ENCODE measurements at regions not wholly inside any gene's neighbourhood (a gene's known extent, or its start where the extent isn't known, plus 50 kb on each side); places are given as distances from the start of the nearest gene placed in this dataset.

DNA sequence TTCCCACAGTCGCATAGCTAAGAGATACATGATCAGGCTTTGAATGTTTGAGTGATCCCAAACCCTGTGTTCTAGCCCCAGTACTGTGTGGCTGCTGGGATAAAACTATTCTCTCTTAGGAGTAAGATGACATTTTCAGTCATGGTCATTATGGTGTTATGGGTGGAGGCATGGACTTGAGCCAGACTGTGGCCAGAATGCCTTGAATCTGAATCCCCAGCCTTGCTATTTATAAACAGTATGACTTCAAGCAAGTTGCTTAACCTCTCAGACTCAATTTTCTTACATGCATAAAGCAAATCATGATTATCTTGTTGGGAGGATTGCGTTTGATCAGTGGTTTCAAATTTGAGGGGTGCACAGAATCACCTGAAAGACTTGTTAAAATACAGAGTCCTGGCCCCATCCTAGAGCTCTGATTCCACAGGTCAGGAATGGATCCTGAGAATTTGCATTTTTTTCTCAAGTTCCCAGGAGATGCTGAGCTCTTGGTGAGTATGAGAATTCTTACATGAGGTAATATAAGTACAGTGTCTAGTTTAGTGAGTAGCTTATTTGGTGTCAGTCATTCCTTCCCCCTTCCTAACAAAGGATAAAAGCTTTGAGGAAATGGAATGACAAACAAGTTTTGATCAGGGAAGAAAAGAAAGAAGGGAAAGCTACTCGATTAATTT, 571.7 kb downstream of the METTL15 start:
- TF ChIP-seq, protein P1, sequence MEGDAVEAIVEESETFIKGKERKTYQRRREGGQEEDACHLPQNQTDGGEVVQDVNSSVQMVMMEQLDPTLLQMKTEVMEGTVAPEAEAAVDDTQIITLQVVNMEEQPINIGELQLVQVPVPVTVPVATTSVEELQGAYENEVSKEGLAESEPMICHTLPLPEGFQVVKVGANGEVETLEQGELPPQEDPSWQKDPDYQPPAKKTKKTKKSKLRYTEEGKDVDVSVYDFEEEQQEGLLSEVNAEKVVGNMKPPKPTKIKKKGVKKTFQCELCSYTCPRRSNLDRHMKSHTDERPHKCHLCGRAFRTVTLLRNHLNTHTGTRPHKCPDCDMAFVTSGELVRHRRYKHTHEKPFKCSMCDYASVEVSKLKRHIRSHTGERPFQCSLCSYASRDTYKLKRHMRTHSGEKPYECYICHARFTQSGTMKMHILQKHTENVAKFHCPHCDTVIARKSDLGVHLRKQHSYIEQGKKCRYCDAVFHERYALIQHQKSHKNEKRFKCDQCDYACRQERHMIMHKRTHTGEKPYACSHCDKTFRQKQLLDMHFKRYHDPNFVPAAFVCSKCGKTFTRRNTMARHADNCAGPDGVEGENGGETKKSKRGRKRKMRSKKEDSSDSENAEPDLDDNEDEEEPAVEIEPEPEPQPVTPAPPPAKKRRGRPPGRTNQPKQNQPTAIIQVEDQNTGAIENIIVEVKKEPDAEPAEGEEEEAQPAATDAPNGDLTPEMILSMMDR (IDR thresholded peaks at IDR 0.05; ENCODE audit: low read depth, low read length), result no peak

DNA sequence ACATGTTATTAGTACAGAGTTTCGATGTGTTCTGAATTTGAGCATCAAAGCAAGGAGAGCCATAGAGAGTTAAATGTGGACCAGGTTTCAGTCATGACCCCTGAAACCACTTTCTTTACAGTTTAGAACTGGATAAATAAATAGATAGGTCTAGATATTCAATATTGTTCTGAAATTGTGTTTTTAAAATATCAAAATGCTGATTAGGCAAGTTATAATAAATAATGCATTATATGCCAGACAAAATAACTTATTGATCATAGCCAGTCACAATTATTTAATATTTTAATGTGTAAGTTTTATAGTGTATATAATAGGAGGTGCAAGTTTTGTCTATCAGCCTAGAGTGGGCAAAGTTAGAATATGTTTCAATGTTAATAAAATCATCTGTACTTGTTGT, 569.5 kb downstream of the METTL15 start:
- TF ChIP-seq, protein P1 (IDR thresholded peaks at IDR 0.05; ENCODE audit: low read depth, low read length), result no peak
- H3K9me3 ChIP-seq (ENCODE audit: severe bottlenecking), result no peaks in the 10 kb centered on the region
- no peaks in the 10 kb centered on the region for H3K27me3 ChIP-seq (ENCODE audit: insufficient read depth, low read depth, severe bottlenecking)
- no peak for DNase-seq
- H3K36me3 ChIP-seq, result no peaks in the 10 kb centered on the region
- no peak overlapping the region for H3K4me3 ChIP-seq (ENCODE audit: low read depth, low read length)
- no peak overlapping the region for H3K27ac ChIP-seq

More for the DNA sequence above, 571.7 kb downstream of the METTL15 start:
- DNase-seq, result no peak
- Histone ChIP-seq H3K27me3 (ENCODE audit: insufficient read depth, low read depth, severe bottlenecking) (no peaks in the 10 kb centered on the region), H3K36me3 (no peaks in the 10 kb centered on the region), H3K4me3 (ENCODE audit: low read depth, low read length) (no peak overlapping the region), H3K27ac (no peak overlapping the region), H3K9me3 (ENCODE audit: severe bottlenecking) (no peaks in the 10 kb centered on the region)

DNA sequence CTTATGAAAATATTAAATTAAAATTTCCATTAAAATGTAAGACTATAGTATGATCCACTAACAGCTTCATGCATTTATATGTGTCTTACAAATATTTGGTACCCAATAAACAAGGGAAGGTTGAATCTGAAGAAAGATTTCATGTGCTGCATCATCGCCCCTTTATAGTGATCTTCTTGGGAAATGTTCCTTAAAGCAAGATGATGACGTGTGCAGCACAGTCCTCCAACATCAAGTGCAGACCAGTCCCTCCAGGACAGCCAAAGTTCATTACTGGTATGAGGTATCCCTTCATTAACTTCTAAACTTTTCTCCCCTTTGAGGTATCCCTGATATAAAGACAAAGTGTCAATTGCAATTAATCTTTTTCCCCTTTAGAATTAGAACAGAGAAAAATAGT, 567.0 kb downstream of the METTL15 start:
- Histone ChIP-seq H3K36me3 (no peaks in the 10 kb centered on the region), H3K27ac (no peak overlapping the region), H3K27me3 (ENCODE audit: insufficient read depth, low read depth, severe bottlenecking) (no peaks in the 10 kb centered on the region), H3K4me3 (ENCODE audit: low read depth, low read length) (no peak overlapping the region), H3K9me3 (ENCODE audit: severe bottlenecking) (no peaks in the 10 kb centered on the region)
- TF ChIP-seq, protein P1 (IDR thresholded peaks at IDR 0.05; ENCODE audit: low read depth, low read length), result no peak
- DNase-seq, result no peak

DNA sequence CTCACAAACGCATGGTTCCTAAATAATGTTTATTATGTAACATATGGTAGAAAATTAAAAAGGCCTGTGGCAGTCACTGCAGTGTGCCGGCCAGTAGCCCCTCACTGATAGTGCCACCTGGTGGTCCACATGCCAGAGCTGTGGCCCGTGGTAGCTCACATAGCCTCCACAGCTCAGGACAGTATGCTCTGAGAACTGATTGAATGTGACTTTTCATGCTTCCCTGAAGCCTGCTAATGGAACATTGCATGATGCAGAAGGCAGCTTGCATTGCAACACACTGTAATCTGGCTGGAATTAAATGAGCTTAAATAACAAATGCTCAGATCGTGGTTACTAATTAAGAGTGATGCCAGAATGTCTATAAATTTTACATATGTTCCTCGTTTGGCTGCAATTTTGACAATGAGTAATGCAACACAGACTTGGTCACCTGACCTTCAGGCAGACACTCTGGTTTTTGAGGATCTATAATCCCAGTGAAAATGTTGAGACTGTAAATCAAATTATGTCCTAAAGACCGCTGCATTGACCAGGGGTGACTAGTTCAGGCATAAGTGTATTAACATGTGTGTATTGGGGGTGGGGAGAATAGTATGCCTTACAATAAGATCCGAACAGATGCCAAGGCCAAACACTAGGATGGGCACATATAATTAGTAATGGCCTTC, 566.4 kb downstream of the METTL15 start:
- Histone ChIP-seq H3K27me3 (ENCODE audit: insufficient read depth, low read depth, severe bottlenecking) (no peaks in the 10 kb centered on the region), H3K27ac (no peak overlapping the region), H3K9me3 (ENCODE audit: severe bottlenecking) (no peaks in the 10 kb centered on the region), H3K4me3 (ENCODE audit: low read depth, low read length) (no peak overlapping the region), H3K36me3 (no peaks in the 10 kb centered on the region)
- peak; percentile 46 for DNase-seq
- TF ChIP-seq, protein P1 (IDR thresholded peaks at IDR 0.05; ENCODE audit: low read depth, low read length), result peak; percentile 58

DNA sequence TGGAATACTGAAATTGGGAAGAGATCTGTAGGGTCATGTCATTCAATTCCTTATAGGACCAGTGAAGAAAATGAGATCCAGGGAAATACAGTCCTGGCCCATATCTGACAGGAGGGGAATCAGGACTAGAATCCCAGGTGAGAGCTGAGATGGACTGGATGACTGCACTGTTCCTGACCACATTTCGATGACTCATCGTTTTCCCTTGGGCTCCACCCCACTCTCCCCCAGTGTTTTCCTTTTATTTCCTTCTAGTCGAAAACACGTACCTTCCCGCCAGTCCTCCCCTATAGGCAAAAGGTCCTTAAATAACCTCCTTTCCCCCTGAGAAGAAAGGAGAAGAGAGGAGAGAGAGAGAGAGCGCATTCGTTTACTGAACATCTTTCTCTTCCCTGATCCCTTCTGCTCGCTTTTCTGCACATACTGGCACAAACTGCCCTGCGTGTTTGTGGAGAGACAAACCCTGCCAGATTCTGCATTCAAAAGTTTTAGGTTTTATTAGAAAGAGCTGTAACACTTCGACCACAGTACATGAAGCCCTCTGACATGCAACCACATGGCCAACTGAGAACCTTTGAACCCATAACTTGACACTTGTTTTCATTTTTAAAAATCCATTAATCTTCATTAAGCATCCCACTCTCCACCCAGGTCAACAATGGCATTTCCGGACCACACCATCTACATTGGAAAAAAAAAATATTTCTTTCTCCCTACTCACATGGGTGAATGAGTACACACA, 565.7 kb downstream of the METTL15 start:
- no peak for DNase-seq
- H3K27me3 ChIP-seq (ENCODE audit: insufficient read depth, low read depth, severe bottlenecking), result no peaks in the 10 kb centered on the region

More for the DNA sequence above, 565.7 kb downstream of the METTL15 start:
- Histone ChIP-seq H3K4me3 (ENCODE audit: low read depth, low read length) (no peak overlapping the region), H3K36me3 (no peaks in the 10 kb centered on the region), H3K27ac (no peak overlapping the region), H3K9me3 (ENCODE audit: severe bottlenecking) (no peaks in the 10 kb centered on the region)
- TF ChIP-seq, protein P1 (IDR thresholded peaks at IDR 0.05; ENCODE audit: low read depth, low read length), result no peak
